ENCODE measurements at regions not wholly inside any gene's neighbourhood (a gene's known extent, or its start where the extent isn't known, plus 50 kb on each side); places are given as distances from the start of the nearest gene placed in this dataset.

DNA sequence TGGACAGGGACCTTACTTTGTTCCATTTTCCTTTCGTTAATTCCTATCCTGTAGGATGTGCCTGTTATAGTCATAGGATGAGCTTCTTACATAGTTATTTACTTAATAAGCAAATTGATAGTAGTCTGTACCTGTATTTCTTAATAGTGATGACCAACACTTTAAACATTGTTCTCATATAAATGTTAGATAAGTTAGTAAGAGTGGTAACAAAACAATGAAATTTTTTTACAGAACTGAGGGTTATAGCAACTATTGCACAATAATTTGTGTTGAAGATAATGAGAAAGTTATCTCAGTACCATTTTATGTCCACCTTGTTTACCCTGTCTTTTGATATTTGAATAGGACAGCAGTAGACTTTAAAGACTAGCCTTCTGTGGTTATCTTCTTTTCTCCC lies 162.9 kb upstream of the ELL2 start:
- Histone ChIP-seq H3K4me1 (ENCODE audit: insufficient read depth, low read length) (no peaks in the 10 kb centered on the region), H3K27me3 (ENCODE audit: control insufficient read depth in 1 of 2, insufficient read depth in 2 of 2, low read length in 2 of 2) (peaks cover 0 to 6% of the 10 kb centered on the region in 2 experiments), H3K9me3 (ENCODE audit: control insufficient read depth in 1 of 2, insufficient read depth in 1 of 2, low read length in 2 of 2) (no peaks in the 10 kb centered on the region), H3K36me3 (ENCODE audit: insufficient read depth, low read length) (no peaks in the 10 kb centered on the region), H3K4me3 (ENCODE audit: low read length) (no peak overlapping the region), H3K27ac (ENCODE audit: low read depth in 1 of 2, low read length in 2 of 2) (no peak overlapping the region)
- Mint-ChIP-seq H3K36me3 (ENCODE audit: low read depth) (no peaks in the 10 kb centered on the region), H3K27me3 (peaks cover 41% of the 10 kb centered on the region), H3K4me1 (ENCODE audit: low read depth) (no peaks in the 10 kb centered on the region), H3K4me3 (no peak overlapping the region), H3K27ac (no peak overlapping the region), H3K9me3 (no peaks in the 10 kb centered on the region)
- POLR2A ChIA-PET, result no interaction called here
- TF ChIP-seq, protein P1, sequence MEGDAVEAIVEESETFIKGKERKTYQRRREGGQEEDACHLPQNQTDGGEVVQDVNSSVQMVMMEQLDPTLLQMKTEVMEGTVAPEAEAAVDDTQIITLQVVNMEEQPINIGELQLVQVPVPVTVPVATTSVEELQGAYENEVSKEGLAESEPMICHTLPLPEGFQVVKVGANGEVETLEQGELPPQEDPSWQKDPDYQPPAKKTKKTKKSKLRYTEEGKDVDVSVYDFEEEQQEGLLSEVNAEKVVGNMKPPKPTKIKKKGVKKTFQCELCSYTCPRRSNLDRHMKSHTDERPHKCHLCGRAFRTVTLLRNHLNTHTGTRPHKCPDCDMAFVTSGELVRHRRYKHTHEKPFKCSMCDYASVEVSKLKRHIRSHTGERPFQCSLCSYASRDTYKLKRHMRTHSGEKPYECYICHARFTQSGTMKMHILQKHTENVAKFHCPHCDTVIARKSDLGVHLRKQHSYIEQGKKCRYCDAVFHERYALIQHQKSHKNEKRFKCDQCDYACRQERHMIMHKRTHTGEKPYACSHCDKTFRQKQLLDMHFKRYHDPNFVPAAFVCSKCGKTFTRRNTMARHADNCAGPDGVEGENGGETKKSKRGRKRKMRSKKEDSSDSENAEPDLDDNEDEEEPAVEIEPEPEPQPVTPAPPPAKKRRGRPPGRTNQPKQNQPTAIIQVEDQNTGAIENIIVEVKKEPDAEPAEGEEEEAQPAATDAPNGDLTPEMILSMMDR (IDR thresholded peaks at IDR 0.05), result no peak
- intact Hi-C loops (cut with DNase I, micrococcal nuclease), result no loop called here
- CTCF ChIA-PET, result no interaction called here
- no peak for DNase-seq
- ATAC-seq (ENCODE audit: poor library complexity), result no peak

GRCh38 chr5:96123418-96123817 lies 161.8 kb upstream of the ELL2 start:
- no peaks in the 10 kb centered on the region for H3K4me1 ChIP-seq (ENCODE audit: insufficient read depth, low read length)
- Mint-ChIP-seq H3K4me1 (ENCODE audit: low read depth) (no peaks in the 10 kb centered on the region), H3K27me3 (peaks cover 40% of the 10 kb centered on the region), H3K9me3 (no peaks in the 10 kb centered on the region), H3K4me3 (no peak overlapping the region), H3K27ac (no peak overlapping the region), H3K36me3 (ENCODE audit: low read depth) (no peaks in the 10 kb centered on the region)
- intact Hi-C loops (cut with DNase I, micrococcal nuclease), result no loop called here
- no peak for DNase-seq
- no peaks in the 10 kb centered on the region for H3K36me3 ChIP-seq (ENCODE audit: insufficient read depth, low read length)
- no peak for ATAC-seq (ENCODE audit: poor library complexity)
- H3K27ac ChIP-seq (ENCODE audit: low read depth in 1 of 2, low read length in 2 of 2), result no peak overlapping the region
- H3K9me3 ChIP-seq (ENCODE audit: control insufficient read depth in 1 of 2, insufficient read depth in 1 of 2, low read length in 2 of 2), result no peaks in the 10 kb centered on the region
- CTCF ChIA-PET, result no interaction called here
- TF ChIP-seq, protein P1 (IDR thresholded peaks at IDR 0.05), result no peak
- H3K27me3 ChIP-seq (ENCODE audit: control insufficient read depth in 1 of 2, insufficient read depth in 2 of 2, low read length in 2 of 2), result peaks cover 0 to 6% of the 10 kb centered on the region in 2 experiments
- H3K4me3 ChIP-seq (ENCODE audit: low read length), result no peak overlapping the region
- POLR2A ChIA-PET, result no interaction called here

DNA sequence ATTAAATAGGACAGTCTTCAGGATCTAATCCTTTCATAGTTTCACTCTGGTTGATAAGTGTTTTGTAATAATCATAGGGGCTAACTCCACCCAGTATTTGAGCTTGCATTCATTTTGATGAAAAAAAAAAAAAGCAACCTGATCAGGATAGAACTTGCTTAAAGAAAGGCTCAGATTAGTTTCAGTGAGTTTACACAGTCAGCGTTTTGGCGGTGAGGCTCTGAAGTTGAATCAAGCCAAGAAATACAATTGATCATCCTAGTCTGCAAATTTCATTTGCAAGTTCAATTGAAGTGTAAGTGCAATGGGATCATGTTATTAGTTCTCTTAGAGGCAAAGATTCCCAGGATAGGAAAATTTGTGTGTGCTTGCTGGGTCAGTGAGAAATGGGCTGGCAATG lies 159.7 kb upstream of the ELL2 start:
- POLR2A ChIA-PET, result no interaction called here
- intact Hi-C loops (cut with DNase I, micrococcal nuclease), result no loop called here
- no peaks in the 10 kb centered on the region for H3K4me1 ChIP-seq (ENCODE audit: insufficient read depth, low read length)
- H3K9me3 Mint-ChIP-seq, result no peaks in the 10 kb centered on the region
- no peak for ATAC-seq (ENCODE audit: poor library complexity)
- peaks cover 0 to 6% of the 10 kb centered on the region in 2 experiments for H3K27me3 ChIP-seq (ENCODE audit: control insufficient read depth in 1 of 2, insufficient read depth in 2 of 2, low read length in 2 of 2)
- no peak overlapping the region for H3K4me3 ChIP-seq (ENCODE audit: low read length)
- no peaks in the 10 kb centered on the region for H3K9me3 ChIP-seq (ENCODE audit: control insufficient read depth in 1 of 2, insufficient read depth in 1 of 2, low read length in 2 of 2)
- no peaks in the 10 kb centered on the region for H3K36me3 ChIP-seq (ENCODE audit: insufficient read depth, low read length)
- CTCF ChIA-PET, result no interaction called here
- no peaks in the 10 kb centered on the region for H3K4me1 Mint-ChIP-seq (ENCODE audit: low read depth)
- H3K4me3 Mint-ChIP-seq, result no peak overlapping the region
- H3K27ac ChIP-seq (ENCODE audit: low read depth in 1 of 2, low read length in 2 of 2), result no peak overlapping the region
- no peak for DNase-seq
- peaks cover 27% of the 10 kb centered on the region for H3K27me3 Mint-ChIP-seq
- TF ChIP-seq, protein P1 (IDR thresholded peaks at IDR 0.05), result no peak
- no peak overlapping the region for H3K27ac Mint-ChIP-seq
- H3K36me3 Mint-ChIP-seq (ENCODE audit: low read depth), result no peaks in the 10 kb centered on the region

Measured in CD4-positive, alpha-beta T cell (primary cell).